Skeletal muscle tissue (tissue), 3 donors: ENCODE measurements at regions not wholly inside any gene's neighbourhood (a gene's known extent, or its start where the extent isn't known, plus 50 kb on each side); places are given as distances from the start of the nearest gene placed in this dataset.

Source experiments
- H3K27ac ChIP-seq: one replicate; pipeline ENCODE4 v1.7.0; 2013; ENCODE audit warnings: mild to moderate bottlenecking, low read depth, low read length, inconsistent platforms
- H3K27me3 ChIP-seq, 3 donors: one replicate each; pipeline ENCODE4 v1.7.0; 2013; ENCODE audit warnings: low read length in 3 of 3; ENCODE audit not compliant: control insufficient read depth in 3 of 3, insufficient read depth in 3 of 3
- H3K36me3 ChIP-seq, 3 donors: one replicate each; pipeline ENCODE4 v1.7.0; 2013; ENCODE audit warnings: low read length in 3 of 3; ENCODE audit not compliant: control insufficient read depth in 3 of 3, insufficient read depth in 3 of 3
- H3K4me1 ChIP-seq, 3 donors: one replicate each; pipeline ENCODE4 v1.7.0; 2013; ENCODE audit warnings: low read length in 3 of 3, mild to moderate bottlenecking in 3 of 3; ENCODE audit not compliant: control insufficient read depth in 3 of 3, insufficient read depth in 3 of 3
- H3K4me3 ChIP-seq, 3 donors: one replicate each; pipeline ENCODE4 v1.7.0; 2013; ENCODE audit warnings: low read length in 3 of 3
- H3K9ac ChIP-seq, 3 donors: one replicate each; pipeline ENCODE4 v1.7.0; 2013; ENCODE audit warnings: low read length in 3 of 3, mild to moderate bottlenecking in 3 of 3, moderate library complexity in 2 of 3, low read depth in 1 of 3
- H3K9me3 ChIP-seq, 3 donors: one replicate each; pipeline ENCODE4 v1.7.0; 2013; ENCODE audit warnings: low read length in 3 of 3; ENCODE audit not compliant: control insufficient read depth in 3 of 3
- donor health status: Osteomylitis.

DNA sequence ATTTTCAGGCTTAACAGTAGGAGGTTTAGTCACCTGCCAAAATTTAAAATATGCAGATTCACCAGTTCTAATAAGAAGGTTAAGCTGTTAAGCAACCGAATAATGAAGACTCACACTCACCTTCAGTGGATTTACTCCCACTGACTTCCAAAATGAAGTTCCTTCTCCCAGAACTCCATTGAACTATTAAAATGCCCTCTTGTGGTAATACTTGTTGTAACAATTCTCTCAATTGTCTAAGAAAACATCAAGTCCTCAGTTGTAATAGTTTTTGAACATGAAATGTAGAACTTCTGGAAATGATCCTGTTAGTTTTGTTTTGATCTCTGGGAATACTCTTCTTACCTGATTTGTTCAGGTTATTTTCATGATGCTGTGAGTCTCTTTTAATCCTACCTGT, 522.0 kb upstream of the ATXN8OS start:
- Histone ChIP-seq H3K4me3 (no peak overlapping the region), H3K36me3 (no peaks in the 10 kb centered on the region), H3K9me3 (no peaks in the 10 kb centered on the region), H3K4me1 (no peaks in the 10 kb centered on the region), H3K27ac (no peak overlapping the region), H3K27me3 (no peaks in the 10 kb centered on the region), H3K9ac (no peak overlapping the region)

DNA sequence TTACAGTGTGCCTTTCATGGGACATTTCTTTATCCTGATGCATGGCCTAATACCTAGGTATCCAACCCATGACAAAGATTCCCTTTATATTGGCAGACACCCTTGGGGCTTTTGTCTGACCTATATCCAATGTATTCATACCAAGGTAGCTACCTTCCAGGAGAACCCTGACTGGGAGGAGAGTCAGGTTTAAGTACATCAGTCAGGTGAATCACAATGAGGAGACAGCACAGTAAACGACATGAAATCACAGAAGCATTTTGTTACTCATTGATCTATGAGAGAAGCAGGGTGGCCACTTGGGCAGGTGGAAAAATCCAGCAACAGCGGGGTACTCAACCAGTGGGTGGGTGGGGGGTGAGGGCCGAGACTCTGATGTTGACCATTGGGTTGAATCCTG, 527.4 kb upstream of the ATXN8OS start:
- Histone ChIP-seq H3K36me3 (no peaks in the 10 kb centered on the region), H3K9me3 (no peaks in the 10 kb centered on the region), H3K9ac (no peak overlapping the region), H3K27ac (no peak overlapping the region), H3K4me1 (no peaks in the 10 kb centered on the region), H3K4me3 (no peak overlapping the region), H3K27me3 (no peaks in the 10 kb centered on the region)

DNA sequence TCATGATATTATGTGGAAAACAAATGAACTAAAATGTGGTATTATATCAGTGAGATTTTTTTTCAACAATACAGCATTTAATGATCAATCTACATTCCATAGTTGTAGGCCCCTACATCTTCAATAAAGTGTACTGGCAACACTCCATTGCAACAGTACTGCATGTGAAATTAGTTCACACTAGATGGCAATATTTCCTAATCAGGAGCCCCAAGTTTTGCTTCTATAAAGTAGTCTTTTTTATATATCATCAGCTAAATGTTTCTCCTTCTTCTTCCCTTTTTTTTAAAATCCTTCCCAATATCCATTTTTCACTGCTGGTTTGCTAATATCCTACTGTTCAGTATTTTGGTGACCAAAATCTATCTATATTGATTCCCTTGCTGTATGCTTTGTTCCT, 528.3 kb upstream of the ATXN8OS start:
- H3K4me3 ChIP-seq = no peak overlapping the region
- no peak overlapping the region for H3K9ac ChIP-seq
- no peak overlapping the region for H3K27ac ChIP-seq

DNA sequence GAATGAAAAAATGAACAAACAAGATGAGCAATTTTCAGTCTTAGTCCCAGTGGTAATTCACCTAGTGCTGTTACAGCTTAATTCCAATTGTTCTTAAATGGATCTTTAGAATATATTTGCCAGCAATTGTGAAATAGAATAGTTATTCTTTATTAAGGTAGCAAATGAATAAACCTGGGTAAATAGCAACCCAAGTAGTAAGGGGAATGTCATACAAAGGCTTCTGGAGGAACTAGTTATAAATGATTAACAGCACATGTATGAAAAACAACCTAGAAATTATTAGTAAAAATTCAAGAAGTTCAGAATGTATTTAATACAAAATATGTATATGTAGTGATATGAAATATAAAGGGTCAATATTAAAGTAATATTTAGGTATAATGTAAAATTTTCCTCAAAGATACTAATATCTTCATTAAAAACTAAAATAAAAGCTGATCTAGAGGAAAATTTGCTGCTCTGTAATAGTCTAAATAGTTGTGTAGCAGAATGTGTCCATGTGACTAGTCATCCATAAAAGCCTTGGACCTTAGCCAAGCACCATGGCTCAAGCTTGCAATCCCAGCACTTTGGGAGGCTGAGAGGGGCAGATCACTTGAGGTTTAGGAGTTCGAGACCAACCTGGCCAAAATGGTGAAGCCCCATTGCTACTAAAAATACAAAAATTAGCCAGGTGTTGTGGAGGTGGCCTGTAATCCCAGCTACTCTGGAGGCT, 535.9 kb upstream of the ATXN8OS start:
- Histone ChIP-seq H3K4me1 (no peaks in the 10 kb centered on the region), H3K27ac (no peak overlapping the region), H3K4me3 (no peak overlapping the region), H3K27me3 (no peaks in the 10 kb centered on the region), H3K36me3 (no peaks in the 10 kb centered on the region), H3K9ac (no peak overlapping the region), H3K9me3 (no peaks in the 10 kb centered on the region)

More for the DNA sequence above, 528.3 kb upstream of the ATXN8OS start:
- no peaks in the 10 kb centered on the region for H3K36me3 ChIP-seq
- H3K4me1 ChIP-seq = no peaks in the 10 kb centered on the region
- no peaks in the 10 kb centered on the region for H3K9me3 ChIP-seq
- no peaks in the 10 kb centered on the region for H3K27me3 ChIP-seq

DNA sequence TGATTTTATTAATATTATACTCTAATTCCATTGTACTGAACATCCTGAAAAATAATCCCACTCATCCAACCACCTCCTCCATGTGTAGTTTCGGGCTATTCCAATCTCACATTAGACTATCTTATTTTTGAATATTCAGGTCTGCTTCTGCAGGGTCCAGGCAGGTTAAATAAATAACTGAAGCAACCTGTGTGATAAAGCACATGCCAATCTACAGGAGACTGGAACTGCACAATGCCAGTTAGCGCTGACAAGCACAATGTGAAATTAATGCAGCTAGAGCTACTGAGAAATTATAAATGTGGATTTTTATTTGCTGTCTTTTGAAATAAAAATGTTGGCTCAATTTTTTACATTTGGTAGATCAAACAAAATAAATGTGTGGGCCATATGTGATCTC, 540.1 kb upstream of the ATXN8OS start:
- H3K27me3 ChIP-seq = no peaks in the 10 kb centered on the region
- no peak overlapping the region for H3K4me3 ChIP-seq
- no peak overlapping the region for H3K9ac ChIP-seq
- no peaks in the 10 kb centered on the region for H3K9me3 ChIP-seq
- H3K27ac ChIP-seq = no peak overlapping the region
- H3K4me1 ChIP-seq = no peaks in the 10 kb centered on the region
- H3K36me3 ChIP-seq = no peaks in the 10 kb centered on the region

DNA sequence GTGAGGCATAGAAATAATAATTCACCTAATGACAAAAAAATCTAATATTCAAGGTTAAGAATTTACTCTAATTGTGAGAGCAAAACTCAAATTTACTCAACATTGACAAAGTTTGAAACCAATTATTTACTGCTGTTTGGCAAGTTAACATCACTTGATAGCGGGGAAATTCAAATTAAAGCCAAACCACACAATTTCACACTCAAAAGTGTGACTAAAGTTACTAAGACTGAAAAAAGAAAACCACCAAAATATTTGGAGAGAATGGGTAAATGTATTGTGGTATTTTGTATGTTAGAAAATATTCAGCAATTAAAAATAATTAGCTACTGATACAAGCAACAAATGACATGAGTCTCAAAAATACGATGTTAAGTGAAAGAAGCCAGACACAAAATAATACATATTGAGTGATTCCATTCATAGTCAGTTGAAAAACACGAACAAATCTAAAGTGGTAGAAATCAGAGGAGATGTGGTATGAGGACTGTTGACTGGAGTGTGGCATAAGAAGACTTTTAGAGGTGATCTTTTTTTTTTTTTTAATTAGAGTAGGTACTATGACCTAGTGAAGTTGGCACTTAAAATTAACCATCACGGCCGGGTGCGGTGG, 541.4 kb upstream of the ATXN8OS start:
- Histone ChIP-seq H3K4me3 (no peak overlapping the region), H3K4me1 (no peaks in the 10 kb centered on the region), H3K36me3 (no peaks in the 10 kb centered on the region), H3K9ac (no peak overlapping the region), H3K27ac (no peak overlapping the region), H3K27me3 (no peaks in the 10 kb centered on the region), H3K9me3 (no peaks in the 10 kb centered on the region)

DNA sequence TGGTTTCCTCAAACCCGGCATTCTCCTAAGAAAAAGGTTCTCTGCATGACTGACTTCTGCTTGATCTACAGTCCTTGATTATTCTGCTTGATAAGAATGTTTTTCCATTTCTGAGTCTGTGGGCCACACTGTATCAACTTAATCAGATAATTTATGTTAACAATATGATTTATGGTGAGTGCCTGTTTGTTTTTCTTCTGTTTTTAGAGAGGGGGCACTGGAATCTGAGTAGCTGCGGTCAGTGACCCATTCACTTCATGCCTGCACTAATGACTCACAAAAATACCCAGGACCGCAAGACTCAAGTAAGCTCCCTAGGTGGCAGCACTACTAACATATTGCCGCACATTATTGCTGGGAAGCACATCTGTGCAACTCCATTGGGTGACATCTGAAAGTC, 542.3 kb upstream of the ATXN8OS start:
- Histone ChIP-seq H3K4me3 (no peak overlapping the region), H3K4me1 (no peaks in the 10 kb centered on the region), H3K36me3 (no peaks in the 10 kb centered on the region), H3K9me3 (no peaks in the 10 kb centered on the region), H3K27me3 (no peaks in the 10 kb centered on the region), H3K27ac (no peak overlapping the region), H3K9ac (no peak overlapping the region)

DNA sequence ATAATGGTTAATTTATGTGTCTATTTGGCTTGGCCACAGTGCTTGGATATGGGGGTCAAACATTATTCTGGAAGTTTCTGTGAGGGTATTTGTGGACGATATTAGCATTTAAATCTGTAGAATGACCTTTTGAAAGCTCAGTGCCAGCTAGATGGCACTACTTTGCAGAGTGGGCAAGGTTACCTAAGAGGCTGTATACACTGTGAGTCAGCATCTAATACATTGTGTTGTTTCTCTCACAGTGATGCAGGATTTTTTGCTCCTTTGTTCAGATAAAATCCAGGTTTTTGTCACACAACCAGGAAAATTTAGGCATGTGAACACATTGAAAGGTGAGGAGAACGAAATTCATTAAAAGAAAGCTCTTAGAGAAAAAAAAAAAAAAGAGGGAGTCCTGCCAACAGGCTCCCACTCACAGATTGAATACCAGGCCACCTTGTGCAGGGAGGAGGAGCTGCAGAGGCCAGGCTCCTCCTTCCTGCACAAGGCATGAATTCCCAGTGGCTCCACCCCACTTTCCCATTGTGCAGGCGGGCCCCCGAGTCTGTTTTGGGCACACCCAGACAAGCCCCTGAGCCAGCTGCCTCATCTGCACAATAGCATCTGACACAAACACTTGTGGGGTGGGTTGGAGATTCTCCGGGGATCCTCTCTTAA, 551.0 kb upstream of the ATXN8OS start:
- Histone ChIP-seq H3K27ac (no peak overlapping the region), H3K9ac (no peak overlapping the region), H3K27me3 (no peaks in the 10 kb centered on the region), H3K36me3 (no peaks in the 10 kb centered on the region), H3K4me3 (no peak overlapping the region), H3K4me1 (no peaks in the 10 kb centered on the region), H3K9me3 (no peaks in the 10 kb centered on the region)

DNA sequence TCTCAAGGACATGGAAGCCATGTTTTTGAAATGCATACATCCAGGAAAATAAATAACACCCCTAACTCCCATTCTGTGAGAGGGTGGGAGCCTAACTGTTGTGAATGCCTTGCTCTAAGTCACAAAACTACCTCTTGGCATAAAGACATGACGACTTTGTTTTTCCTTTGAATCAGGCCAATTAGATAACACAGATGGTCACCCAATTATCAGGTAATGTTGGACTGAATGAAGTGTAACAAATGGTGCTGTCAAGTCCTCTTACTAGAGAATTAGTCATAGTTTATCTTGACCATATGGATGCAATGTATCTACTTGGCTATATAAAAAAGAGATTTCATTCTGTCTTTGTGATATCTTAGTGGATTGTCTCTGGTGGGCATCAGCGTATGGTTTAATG, 553.6 kb upstream of the ATXN8OS start:
- H3K9ac ChIP-seq = no peak overlapping the region
- no peaks in the 10 kb centered on the region for H3K27me3 ChIP-seq
- H3K36me3 ChIP-seq = no peaks in the 10 kb centered on the region
- no peaks in the 10 kb centered on the region for H3K9me3 ChIP-seq
- H3K4me1 ChIP-seq = no peaks in the 10 kb centered on the region
- no peak overlapping the region for H3K27ac ChIP-seq
- no peak overlapping the region for H3K4me3 ChIP-seq

DNA sequence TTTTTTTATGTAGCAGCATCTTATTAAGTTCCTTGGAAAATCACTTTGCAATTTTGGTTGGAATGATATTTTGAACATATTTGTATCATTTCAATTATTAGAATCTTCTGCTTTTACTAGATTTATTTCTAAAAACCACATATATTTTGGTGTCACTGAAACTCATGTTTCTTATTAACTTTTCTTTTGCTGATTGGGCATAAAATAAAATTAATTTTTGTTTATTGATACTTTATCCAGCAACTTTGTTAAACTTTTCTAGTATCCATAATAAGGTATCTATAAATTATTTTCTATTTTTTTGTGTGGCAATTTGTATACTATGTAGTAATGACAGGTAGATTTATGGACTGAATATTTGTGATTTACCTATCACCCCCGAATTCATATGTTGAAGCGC, 556.4 kb upstream of the ATXN8OS start:
- no peaks in the 10 kb centered on the region for H3K9me3 ChIP-seq
- H3K27ac ChIP-seq = no peak overlapping the region
- H3K4me1 ChIP-seq = no peaks in the 10 kb centered on the region
- no peak overlapping the region for H3K9ac ChIP-seq
- no peaks in the 10 kb centered on the region for H3K27me3 ChIP-seq
- H3K4me3 ChIP-seq = no peak overlapping the region
- no peaks in the 10 kb centered on the region for H3K36me3 ChIP-seq
